ENCODE measurements at regions not wholly inside any gene's neighbourhood (a gene's known extent, or its start where the extent isn't known, plus 50 kb on each side); places are given as distances from the start of the nearest gene placed in this dataset.

DNA sequence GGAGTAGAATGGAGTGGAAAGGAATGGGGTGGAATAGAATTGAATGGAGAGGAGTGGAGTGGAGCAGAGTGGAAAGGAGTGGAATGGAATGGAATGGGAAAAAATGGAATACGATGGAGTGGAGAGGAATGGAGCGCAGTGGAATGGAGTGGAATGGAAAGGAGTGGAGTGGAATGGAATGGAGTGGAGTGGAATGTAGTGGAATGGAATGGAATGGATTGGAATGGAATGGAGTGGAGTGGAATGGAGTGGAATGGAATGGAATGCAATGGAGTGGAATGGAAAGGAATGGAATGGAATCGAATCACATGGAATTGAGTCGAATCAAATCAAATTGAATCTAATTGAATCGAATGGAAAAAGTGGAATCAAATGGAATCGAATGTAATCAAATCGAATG lies 1016.1 kb downstream of the CDY1 start:
- TF ChIP-seq, protein P1, sequence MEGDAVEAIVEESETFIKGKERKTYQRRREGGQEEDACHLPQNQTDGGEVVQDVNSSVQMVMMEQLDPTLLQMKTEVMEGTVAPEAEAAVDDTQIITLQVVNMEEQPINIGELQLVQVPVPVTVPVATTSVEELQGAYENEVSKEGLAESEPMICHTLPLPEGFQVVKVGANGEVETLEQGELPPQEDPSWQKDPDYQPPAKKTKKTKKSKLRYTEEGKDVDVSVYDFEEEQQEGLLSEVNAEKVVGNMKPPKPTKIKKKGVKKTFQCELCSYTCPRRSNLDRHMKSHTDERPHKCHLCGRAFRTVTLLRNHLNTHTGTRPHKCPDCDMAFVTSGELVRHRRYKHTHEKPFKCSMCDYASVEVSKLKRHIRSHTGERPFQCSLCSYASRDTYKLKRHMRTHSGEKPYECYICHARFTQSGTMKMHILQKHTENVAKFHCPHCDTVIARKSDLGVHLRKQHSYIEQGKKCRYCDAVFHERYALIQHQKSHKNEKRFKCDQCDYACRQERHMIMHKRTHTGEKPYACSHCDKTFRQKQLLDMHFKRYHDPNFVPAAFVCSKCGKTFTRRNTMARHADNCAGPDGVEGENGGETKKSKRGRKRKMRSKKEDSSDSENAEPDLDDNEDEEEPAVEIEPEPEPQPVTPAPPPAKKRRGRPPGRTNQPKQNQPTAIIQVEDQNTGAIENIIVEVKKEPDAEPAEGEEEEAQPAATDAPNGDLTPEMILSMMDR (IDR thresholded peaks at IDR 0.05): no peak
- no peak for TF ChIP-seq EZH2 (IDR thresholded peaks at IDR 0.05; ENCODE audit: borderline replicate concordance, insufficient read depth, low read depth, low read length, poor library complexity, severe bottlenecking)

Measured in B cell (primary cell).